ENCODE measurements at regions not wholly inside any gene's neighbourhood (a gene's known extent, or its start where the extent isn't known, plus 50 kb on each side); places are given as distances from the start of the nearest gene placed in this dataset.

DNA sequence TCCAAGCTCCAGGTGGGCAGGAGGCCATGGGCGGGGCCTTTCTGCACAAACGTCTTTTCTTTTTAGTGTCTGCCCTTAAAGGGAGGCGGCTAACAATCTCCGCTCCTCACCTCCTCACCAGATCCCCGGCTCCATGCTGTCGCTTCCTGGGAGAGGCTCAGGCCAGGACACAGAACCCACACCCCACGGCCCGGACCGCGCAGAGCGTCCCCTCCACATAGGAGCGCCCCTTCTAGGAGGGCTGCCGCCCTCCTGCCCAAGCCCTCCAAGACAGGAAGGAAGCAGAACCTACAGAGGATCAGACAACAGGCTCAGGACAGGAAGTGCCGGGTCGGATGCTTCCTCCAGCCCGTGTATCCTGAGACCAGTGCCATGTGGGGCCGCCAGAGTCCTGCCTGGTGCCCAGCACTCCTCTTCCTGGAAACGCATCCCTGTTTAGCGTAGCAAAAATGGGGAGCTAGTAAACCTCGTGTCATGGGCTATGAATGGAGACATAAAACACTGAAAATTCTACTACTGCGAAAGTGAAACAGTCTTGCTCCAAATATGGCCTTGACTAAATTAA is 83.2 kb upstream of the ATP10A start:
- no peaks in the 10 kb centered on the region for H4K20me1 ChIP-seq (ENCODE audit: control insufficient read depth, insufficient read depth, low read depth, low read length)
- H3F3A ChIP-seq (ENCODE audit: control insufficient read depth, insufficient read depth), result no peaks in the 10 kb centered on the region
- H3K36me3 ChIP-seq (ENCODE audit: control insufficient read depth, low read length), result no peaks in the 10 kb centered on the region
- no peak overlapping the region for H3K27ac ChIP-seq (ENCODE audit: low read depth, low read length)
- no peaks in the 10 kb centered on the region for H3K79me2 ChIP-seq (ENCODE audit: control insufficient read depth, low read length)
- H3K4me3 ChIP-seq (ENCODE audit: low read length), result no peak overlapping the region
- TF ChIP-seq, protein P1, sequence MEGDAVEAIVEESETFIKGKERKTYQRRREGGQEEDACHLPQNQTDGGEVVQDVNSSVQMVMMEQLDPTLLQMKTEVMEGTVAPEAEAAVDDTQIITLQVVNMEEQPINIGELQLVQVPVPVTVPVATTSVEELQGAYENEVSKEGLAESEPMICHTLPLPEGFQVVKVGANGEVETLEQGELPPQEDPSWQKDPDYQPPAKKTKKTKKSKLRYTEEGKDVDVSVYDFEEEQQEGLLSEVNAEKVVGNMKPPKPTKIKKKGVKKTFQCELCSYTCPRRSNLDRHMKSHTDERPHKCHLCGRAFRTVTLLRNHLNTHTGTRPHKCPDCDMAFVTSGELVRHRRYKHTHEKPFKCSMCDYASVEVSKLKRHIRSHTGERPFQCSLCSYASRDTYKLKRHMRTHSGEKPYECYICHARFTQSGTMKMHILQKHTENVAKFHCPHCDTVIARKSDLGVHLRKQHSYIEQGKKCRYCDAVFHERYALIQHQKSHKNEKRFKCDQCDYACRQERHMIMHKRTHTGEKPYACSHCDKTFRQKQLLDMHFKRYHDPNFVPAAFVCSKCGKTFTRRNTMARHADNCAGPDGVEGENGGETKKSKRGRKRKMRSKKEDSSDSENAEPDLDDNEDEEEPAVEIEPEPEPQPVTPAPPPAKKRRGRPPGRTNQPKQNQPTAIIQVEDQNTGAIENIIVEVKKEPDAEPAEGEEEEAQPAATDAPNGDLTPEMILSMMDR (IDR thresholded peaks at IDR 0.05; ENCODE audit: low read depth, low read length, poor library complexity, severe bottlenecking), result no peak
- TF ChIP-seq EZH2phosphoT487 (IDR thresholded peaks at IDR 0.05; ENCODE audit: borderline replicate concordance, low read length), result no peak
- peaks cover 17% of the 10 kb centered on the region; the same call in 1 of the 2 replicates for H3K9me3 ChIP-seq (ENCODE audit: control insufficient read depth, insufficient read depth, low read length)
- H3K4me1 ChIP-seq (ENCODE audit: control insufficient read depth, low read length), result no peaks in the 10 kb centered on the region
- H3K9me2 ChIP-seq (replicated peaks; ENCODE audit: control insufficient read depth, low read length), result no peaks in the 10 kb centered on the region
- no peak overlapping the region for H3K4me2 ChIP-seq (ENCODE audit: low read length)
- H3K27me3 ChIP-seq (ENCODE audit: control insufficient read depth, low read length), result no peaks in the 10 kb centered on the region

- TF ChIP-seq, protein P1 (IDR thresholded peaks at IDR 0.05; ENCODE audit: low read depth, low read length, poor library complexity, severe bottlenecking), result no peak
- no peak for TF ChIP-seq EZH2phosphoT487 (IDR thresholded peaks at IDR 0.05; ENCODE audit: borderline replicate concordance, low read length)
- H3K9me3 ChIP-seq (ENCODE audit: control insufficient read depth, insufficient read depth, low read length), result peaks cover 17% of the 10 kb centered on the region; the same call in 1 of the 2 replicates
- no peaks in the 10 kb centered on the region for H3K4me1 ChIP-seq (ENCODE audit: control insufficient read depth, low read length)
- no peak overlapping the region for H3K4me3 ChIP-seq (ENCODE audit: low read length)
- H3K9me2 ChIP-seq (replicated peaks; ENCODE audit: control insufficient read depth, low read length), result no peaks in the 10 kb centered on the region
- no peaks in the 10 kb centered on the region for H3K36me3 ChIP-seq (ENCODE audit: control insufficient read depth, low read length)
- H3K27me3 ChIP-seq (ENCODE audit: control insufficient read depth, low read length), result no peaks in the 10 kb centered on the region
- no peaks in the 10 kb centered on the region for H4K20me1 ChIP-seq (ENCODE audit: control insufficient read depth, insufficient read depth, low read depth, low read length)
- H3K4me2 ChIP-seq (ENCODE audit: low read length), result no peak overlapping the region
- H3K27ac ChIP-seq (ENCODE audit: low read depth, low read length), result no peak overlapping the region
- no peaks in the 10 kb centered on the region for H3F3A ChIP-seq (ENCODE audit: control insufficient read depth, insufficient read depth)
- no peaks in the 10 kb centered on the region for H3K79me2 ChIP-seq (ENCODE audit: control insufficient read depth, low read length)
Measured at GRCh38 chr15:25944386-25944785, 81.3 kb upstream of the ATP10A start.

DNA sequence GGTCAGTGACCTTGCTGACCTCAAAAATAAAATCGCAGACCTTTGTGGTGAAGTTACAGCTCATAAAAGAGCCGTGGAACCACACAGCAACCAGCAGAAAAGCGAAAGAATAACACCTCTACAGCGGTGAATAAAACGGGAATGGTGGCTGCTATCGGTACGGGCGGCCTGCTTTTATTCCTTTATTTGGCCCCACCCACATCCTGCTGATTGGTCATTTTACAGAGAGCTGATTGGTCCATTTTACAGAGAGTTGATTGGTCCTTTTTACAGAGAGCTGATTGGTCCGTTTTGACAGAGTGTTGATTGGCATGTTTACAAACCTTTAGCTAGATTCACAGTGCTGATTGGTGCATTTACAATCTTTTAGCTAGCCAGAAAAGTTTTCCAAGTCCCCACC is 80.7 kb upstream of the ATP10A start:
- H3K4me3 ChIP-seq (ENCODE audit: low read length), result no peak overlapping the region
- no peaks in the 10 kb centered on the region for H3K9me2 ChIP-seq (replicated peaks; ENCODE audit: control insufficient read depth, low read length)
- H3F3A ChIP-seq (ENCODE audit: control insufficient read depth, insufficient read depth), result no peaks in the 10 kb centered on the region
- no peaks in the 10 kb centered on the region for H3K79me2 ChIP-seq (ENCODE audit: control insufficient read depth, low read length)
- no peaks in the 10 kb centered on the region for H4K20me1 ChIP-seq (ENCODE audit: control insufficient read depth, insufficient read depth, low read depth, low read length)
- H3K27me3 ChIP-seq (ENCODE audit: control insufficient read depth, low read length), result no peaks in the 10 kb centered on the region
- H3K4me1 ChIP-seq (ENCODE audit: control insufficient read depth, low read length), result no peaks in the 10 kb centered on the region
- no peaks in the 10 kb centered on the region for H3K36me3 ChIP-seq (ENCODE audit: control insufficient read depth, low read length)
- no peak overlapping the region for H3K27ac ChIP-seq (ENCODE audit: low read depth, low read length)
- H3K4me2 ChIP-seq (ENCODE audit: low read length), result no peak overlapping the region
- H3K9me3 ChIP-seq (ENCODE audit: control insufficient read depth, insufficient read depth, low read length), result peaks cover 21% of the 10 kb centered on the region; the same call in 1 of the 2 replicates
- TF ChIP-seq, protein P1 (IDR thresholded peaks at IDR 0.05; ENCODE audit: low read depth, low read length, poor library complexity, severe bottlenecking), result no peak
- TF ChIP-seq EZH2phosphoT487 (IDR thresholded peaks at IDR 0.05; ENCODE audit: borderline replicate concordance, low read length), result no peak
